ENCODE measurements at regions not wholly inside any gene's neighbourhood (a gene's known extent, or its start where the extent isn't known, plus 50 kb on each side); places are given as distances from the start of the nearest gene placed in this dataset.
"Not testable (repeated sequence)": the region's sequence is repeated elsewhere in the genome, so short reads cannot be mapped to it uniquely, and the experiment has no call there.

DNA sequence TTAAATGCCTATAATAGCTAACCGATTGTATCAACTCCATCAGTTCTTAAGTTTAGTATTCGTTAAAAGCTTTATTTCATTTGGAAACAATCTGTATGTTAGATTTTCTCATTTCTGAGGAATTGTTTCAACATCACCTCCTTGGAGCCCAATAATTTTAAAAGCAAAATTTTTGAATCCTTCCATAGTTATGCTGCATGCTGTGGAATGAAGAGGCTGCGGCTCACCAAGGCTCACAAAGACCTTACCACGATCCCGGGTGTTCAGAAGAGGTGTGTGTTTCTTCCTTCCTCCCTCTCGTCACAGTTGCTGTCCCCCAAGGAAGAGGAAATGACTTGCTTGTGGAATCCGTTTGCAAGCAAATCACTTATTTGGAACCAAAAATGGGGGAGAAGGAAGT is 143.8 kb downstream of the FGF1 start:
- Mint-ChIP-seq H3K27ac (no peak overlapping the region), H3K4me1 (ENCODE audit: low read depth) (no peaks in the 10 kb centered on the region), H3K9me3 (no peaks in the 10 kb centered on the region), H3K36me3 (ENCODE audit: low read depth) (no peaks in the 10 kb centered on the region), H3K27me3 (ENCODE audit: low read depth) (peaks cover 11% of the 10 kb centered on the region), H3K4me3 (no peak overlapping the region)
- DNase-seq (ENCODE audit: low spot score) = no peak

DNA sequence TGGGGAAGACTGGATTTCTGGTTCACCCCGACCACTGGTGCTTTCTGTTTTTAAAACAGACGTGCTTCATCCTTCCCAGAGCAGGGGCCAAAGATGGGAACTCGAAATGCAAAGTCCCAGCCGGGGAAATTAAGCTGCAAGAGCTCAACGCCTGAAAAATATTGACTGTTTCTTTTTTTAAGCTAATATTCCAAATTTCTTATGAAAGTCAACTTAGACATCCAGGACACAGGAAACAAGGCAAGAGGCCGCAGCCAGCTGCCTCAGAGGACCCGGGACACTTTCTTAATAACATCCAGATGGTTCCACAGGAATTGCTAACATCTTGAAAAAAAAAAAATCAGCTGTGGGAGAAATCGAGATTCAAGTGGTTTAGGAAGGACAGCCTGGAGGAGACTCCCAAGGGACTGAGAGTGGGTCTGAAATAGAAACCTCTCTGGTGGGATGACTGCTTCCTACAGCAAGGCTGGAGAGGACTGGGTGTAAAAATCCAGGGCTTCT is 144.9 kb downstream of the FGF1 start:
- H3K4me3 Mint-ChIP-seq = no peak overlapping the region
- no peak overlapping the region for H3K27ac Mint-ChIP-seq
- no peaks in the 10 kb centered on the region for H3K36me3 Mint-ChIP-seq (ENCODE audit: low read depth)
- H3K27me3 Mint-ChIP-seq (ENCODE audit: low read depth) = peaks cover 11% of the 10 kb centered on the region
- no peaks in the 10 kb centered on the region for H3K4me1 Mint-ChIP-seq (ENCODE audit: low read depth)
- no peak for DNase-seq (ENCODE audit: low spot score)
- no peaks in the 10 kb centered on the region for H3K9me3 Mint-ChIP-seq

DNA sequence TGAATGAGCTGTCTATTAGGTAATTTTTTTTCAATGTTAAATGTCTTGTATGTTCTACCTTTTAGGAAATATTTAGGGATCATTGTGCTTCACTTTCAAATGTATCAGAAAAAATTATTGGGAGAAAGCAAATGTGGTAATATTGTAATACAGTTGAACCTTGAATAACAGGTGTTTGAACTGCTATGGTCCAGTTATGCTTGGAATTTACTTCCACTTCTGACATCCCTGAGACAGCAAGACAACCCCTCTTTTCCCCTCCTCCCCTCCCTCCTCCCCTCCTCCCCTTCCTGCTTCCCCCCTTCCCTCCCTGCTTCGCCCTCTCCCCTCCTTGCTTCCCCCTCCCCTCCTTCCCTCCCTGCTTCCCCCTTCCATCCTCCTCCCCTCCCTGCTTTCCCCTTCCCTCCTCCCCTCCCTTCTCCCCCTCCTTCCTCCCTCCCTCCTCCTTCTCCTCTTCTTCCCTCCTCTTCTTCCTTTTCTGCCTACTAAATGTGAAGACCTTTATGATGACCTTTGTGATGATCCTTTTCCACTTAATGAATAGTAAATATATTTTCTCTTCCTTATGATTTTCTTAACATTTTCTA is 146.6 kb downstream of the FGF1 start:
- no peaks in the 10 kb centered on the region for H3K4me1 Mint-ChIP-seq (ENCODE audit: low read depth)
- no peaks in the 10 kb centered on the region for H3K36me3 Mint-ChIP-seq (ENCODE audit: low read depth)
- H3K27me3 Mint-ChIP-seq (ENCODE audit: low read depth) = peaks cover 8% of the 10 kb centered on the region
- no peak for DNase-seq (ENCODE audit: low spot score)
- peaks cover 7% of the 10 kb centered on the region for H3K9me3 Mint-ChIP-seq
- H3K27ac Mint-ChIP-seq = no peak overlapping the region
- no peak overlapping the region for H3K4me3 Mint-ChIP-seq

DNA sequence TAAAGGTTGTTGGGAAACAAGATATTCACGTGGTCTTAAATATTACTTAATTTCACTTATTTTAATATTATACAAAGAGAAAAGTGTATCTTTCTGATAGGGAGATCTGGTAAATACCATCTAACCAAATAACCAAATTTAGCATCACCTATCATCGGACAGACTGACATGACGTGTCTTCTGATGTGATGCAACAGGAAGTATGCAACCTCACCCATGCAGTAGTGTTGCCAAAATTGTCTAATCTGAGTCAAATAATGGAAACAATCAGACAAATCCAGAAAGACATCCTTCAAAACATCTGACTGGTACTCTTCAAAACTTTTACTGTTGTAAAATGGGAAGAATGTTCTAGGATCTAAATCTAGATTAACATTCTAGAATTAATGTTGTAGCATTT is 148.0 kb downstream of the FGF1 start:
- DNase-seq (ENCODE audit: low spot score) = no peak
- H3K36me3 Mint-ChIP-seq (ENCODE audit: low read depth) = no peaks in the 10 kb centered on the region
- H3K9me3 Mint-ChIP-seq = peaks cover 8% of the 10 kb centered on the region
- no peaks in the 10 kb centered on the region for H3K4me1 Mint-ChIP-seq (ENCODE audit: low read depth)
- peaks cover 8% of the 10 kb centered on the region for H3K27me3 Mint-ChIP-seq (ENCODE audit: low read depth)
- no peak overlapping the region for H3K4me3 Mint-ChIP-seq
- H3K27ac Mint-ChIP-seq = no peak overlapping the region

DNA sequence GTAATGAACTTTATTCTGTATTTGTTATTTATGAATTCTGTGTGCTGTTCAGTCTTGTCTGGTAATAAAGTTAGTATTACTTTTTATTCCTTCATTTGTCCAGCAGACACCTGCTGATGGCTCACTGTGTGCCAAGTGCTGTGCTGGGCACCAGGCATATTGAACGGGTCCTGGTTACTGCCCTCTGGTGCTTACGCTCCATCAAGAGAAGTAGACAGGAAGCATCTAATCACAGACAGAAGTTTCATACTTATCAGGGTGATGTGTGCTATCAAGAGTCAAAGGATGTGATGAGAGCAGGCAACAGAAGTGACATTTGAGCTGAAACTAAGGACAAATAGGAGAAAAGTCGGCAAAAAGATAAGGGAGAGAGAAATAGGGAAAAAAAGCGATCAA is 153.1 kb downstream of the FGF1 start:
- Mint-ChIP-seq H3K27ac (no peak overlapping the region), H3K9me3 (peaks cover 8% of the 10 kb centered on the region), H3K36me3 (ENCODE audit: low read depth) (no peaks in the 10 kb centered on the region), H3K27me3 (ENCODE audit: low read depth) (no peaks in the 10 kb centered on the region), H3K4me1 (ENCODE audit: low read depth) (no peaks in the 10 kb centered on the region), H3K4me3 (no peak overlapping the region)
- DNase-seq (ENCODE audit: low spot score) = no peak

DNA sequence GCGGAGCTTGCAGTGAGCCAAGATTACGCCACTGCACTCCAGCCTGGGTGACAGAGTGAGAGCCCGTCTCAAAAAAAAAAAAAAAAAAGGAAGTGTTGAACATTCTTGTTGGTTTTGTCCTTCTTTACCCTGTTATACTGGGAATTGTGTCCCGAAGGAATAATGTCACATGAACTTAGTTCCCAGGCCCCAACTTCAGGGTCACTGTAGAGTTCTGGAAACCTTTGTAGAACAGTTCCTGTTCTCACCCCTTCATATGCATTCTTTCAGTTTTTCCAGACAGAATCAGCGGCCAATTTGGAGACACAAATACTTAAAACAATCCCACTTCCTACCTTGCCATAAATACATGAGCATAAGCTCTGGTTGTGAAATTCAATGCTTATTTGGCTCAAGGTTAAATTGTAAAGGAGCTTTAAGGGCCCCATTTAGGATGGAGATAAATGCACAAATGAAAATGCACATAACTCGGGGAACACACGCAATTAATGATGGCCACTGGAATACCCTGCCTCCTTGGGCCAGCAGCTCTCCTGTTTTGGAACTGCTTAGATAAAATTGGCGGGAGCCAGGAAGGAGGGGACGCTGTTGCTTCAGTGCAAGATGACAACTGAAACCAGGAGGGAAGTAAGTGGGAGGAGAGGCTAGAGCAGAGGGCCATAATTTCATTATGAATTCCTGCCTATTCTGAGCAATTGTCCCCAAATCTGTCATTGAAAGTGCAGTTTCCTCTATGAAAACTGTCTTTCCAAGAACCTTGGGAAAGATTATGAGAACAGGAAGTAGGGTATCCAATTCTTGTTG is 153.7 kb downstream of the FGF1 start:
- Mint-ChIP-seq H3K27ac (no peak overlapping the region), H3K36me3 (ENCODE audit: low read depth) (no peaks in the 10 kb centered on the region), H3K4me3 (no peak overlapping the region), H3K9me3 (peaks cover 8% of the 10 kb centered on the region), H3K27me3 (ENCODE audit: low read depth) (peaks cover 2% of the 10 kb centered on the region), H3K4me1 (ENCODE audit: low read depth) (peaks cover 2% of the 10 kb centered on the region)
- no peak for DNase-seq (ENCODE audit: low spot score)

DNA sequence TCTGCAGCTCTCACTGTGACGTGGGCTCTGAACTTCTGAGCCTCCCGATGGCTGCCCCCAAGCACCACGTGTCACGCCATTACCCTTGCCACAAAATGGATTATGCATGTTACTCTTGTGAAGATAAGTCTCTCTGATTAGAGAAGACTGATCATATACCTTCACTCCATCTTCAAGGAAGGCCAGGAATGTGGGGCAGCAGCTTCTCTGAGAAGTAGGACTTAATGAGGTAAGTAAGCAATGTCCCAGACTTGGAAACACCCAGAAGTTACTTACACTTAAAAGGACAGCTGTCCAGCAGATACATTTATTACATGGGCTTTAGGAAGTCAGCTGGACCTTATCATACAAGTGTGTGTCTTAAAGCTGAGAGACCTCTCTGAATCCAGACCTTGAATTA is 155.0 kb downstream of the FGF1 start:
- DNase-seq (ENCODE audit: low spot score) = no peak
- Mint-ChIP-seq H3K9me3 (peaks cover 8% of the 10 kb centered on the region), H3K36me3 (ENCODE audit: low read depth) (no peaks in the 10 kb centered on the region), H3K27me3 (ENCODE audit: low read depth) (peaks cover 3% of the 10 kb centered on the region), H3K27ac (no peak overlapping the region), H3K4me3 (no peak overlapping the region), H3K4me1 (ENCODE audit: low read depth) (peaks cover 2% of the 10 kb centered on the region)

DNA sequence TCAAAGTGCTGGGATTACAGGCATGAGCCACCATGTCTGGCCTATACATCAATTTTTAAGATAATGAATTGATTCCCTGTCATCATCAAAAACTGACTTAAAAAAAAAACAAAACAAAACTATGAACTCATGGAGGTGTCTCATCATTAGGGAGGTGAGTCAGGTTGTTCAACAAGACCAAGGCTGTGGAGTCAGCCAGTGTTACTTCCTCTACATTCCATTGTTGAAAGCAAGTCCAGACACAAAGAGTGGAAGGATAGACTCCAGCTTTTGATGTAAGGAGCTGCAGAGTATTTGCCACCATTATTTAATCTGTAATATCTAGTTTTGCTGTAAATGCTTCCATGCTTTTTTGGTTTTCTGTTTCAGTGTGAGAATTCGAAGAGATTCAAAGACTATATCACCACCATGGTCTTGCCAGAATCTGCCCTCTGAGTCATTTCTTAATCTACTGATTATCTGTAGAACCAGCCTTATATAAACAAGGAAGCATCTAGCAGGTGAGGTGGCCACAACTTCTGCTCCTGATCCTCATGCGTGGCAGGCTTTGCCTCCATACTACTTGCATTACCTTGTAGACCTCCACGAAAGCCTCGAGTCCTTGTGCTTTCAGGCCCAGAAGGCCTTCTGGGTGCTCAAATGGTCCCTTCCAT is 156.1 kb downstream of the FGF1 start:
- H3K4me3 Mint-ChIP-seq = no peak overlapping the region
- peaks cover 2% of the 10 kb centered on the region for H3K4me1 Mint-ChIP-seq (ENCODE audit: low read depth)
- DNase-seq (ENCODE audit: low spot score) = no peak
- no peaks in the 10 kb centered on the region for H3K36me3 Mint-ChIP-seq (ENCODE audit: low read depth)
- H3K27me3 Mint-ChIP-seq (ENCODE audit: low read depth) = peaks cover 3% of the 10 kb centered on the region
- H3K27ac Mint-ChIP-seq = no peak overlapping the region
- H3K9me3 Mint-ChIP-seq = peaks cover 6% of the 10 kb centered on the region

DNA sequence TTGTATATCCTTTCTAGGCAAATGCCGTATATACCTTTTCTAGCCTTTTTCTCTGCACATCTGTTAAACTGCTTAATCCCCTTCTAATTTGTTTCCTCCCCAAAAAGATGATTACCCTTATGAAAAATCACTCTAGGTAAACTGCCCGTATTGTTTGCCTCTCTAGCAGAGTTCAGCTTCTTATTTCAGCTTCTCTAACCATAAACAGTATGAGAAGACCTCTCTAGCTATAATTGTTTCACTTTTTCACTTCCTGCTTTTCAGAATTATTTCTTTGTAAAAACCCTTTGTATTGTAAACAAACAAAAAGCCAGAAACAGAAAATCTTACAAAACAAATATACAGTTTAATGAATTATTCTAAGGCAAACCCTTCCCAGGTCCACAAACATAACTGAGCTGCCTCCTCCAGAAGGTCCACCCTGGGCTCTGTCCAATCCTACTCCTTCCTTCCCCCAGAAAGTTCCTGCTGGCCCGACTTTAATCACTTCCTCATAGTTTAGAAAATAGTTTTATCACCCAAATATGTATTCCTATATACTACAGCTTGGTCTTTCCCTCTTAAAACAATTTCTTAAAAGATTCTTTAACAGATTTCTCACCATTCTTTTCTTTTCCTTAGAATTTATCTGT is 158.1 kb downstream of the FGF1 start:
- Mint-ChIP-seq H3K36me3 (ENCODE audit: low read depth) (no peaks in the 10 kb centered on the region), H3K4me3 (no peak overlapping the region), H3K27me3 (ENCODE audit: low read depth) (peaks cover 3% of the 10 kb centered on the region), H3K27ac (no peak overlapping the region), H3K9me3 (no peaks in the 10 kb centered on the region), H3K4me1 (ENCODE audit: low read depth) (peaks cover 2% of the 10 kb centered on the region)
- DNase-seq (ENCODE audit: low spot score) = no peak

DNA sequence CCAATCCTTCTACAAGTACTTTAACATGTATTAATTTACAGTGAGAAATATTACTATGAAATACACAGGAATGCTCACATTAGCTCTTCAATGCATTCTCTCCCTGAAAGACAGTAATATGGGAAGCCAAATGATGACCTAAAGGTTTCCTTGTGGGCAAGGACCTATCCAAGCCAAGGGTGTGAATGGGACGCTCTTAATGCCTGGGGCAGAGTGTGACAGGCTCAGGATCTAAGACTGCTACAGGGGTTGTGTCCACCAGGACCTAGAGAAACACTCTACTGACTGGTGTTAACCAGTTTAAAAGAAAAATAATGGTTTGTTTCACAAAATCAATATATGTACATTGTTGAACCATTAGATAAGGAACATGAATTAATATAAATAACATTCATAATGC is 158.7 kb downstream of the FGF1 start:
- no peaks in the 10 kb centered on the region for H3K9me3 Mint-ChIP-seq

DNA sequence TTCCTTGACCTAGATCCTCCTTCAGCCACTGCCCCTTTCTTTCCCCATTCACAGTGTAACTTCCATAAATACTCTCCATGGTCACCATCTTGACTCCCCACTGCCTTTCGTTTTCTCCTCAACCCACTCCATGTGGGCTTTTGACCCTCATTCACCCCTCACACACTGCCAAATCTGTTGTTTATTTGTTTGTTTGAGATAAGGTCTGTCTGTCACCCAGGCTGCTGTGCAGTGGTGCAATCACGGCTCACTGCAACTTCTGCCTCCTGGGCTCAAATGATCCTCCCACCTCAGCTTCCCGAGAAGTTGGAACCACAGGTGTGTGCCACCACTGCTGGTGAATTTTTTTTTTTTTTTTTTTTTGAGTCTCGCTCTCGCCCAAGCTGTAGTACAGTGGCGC is 162.9 kb downstream of the FGF1 start:
- peaks cover 2% of the 10 kb centered on the region for H3K4me1 Mint-ChIP-seq (ENCODE audit: low read depth)
- no peak overlapping the region for H3K4me3 Mint-ChIP-seq
- no peaks in the 10 kb centered on the region for H3K9me3 Mint-ChIP-seq
- no peaks in the 10 kb centered on the region for H3K36me3 Mint-ChIP-seq (ENCODE audit: low read depth)
- H3K27me3 Mint-ChIP-seq (ENCODE audit: low read depth) = peaks cover 6% of the 10 kb centered on the region
- H3K27ac Mint-ChIP-seq = no peak overlapping the region
- DNase-seq (ENCODE audit: low spot score) = no peak

More for the DNA sequence above, 158.7 kb downstream of the FGF1 start:
- H3K4me1 Mint-ChIP-seq (ENCODE audit: low read depth) = peaks cover 2% of the 10 kb centered on the region
- no peak overlapping the region for H3K4me3 Mint-ChIP-seq
- no peaks in the 10 kb centered on the region for H3K36me3 Mint-ChIP-seq (ENCODE audit: low read depth)
- H3K27ac Mint-ChIP-seq = no peak overlapping the region
- no peak for DNase-seq (ENCODE audit: low spot score)
- peaks cover 3% of the 10 kb centered on the region for H3K27me3 Mint-ChIP-seq (ENCODE audit: low read depth)

DNA sequence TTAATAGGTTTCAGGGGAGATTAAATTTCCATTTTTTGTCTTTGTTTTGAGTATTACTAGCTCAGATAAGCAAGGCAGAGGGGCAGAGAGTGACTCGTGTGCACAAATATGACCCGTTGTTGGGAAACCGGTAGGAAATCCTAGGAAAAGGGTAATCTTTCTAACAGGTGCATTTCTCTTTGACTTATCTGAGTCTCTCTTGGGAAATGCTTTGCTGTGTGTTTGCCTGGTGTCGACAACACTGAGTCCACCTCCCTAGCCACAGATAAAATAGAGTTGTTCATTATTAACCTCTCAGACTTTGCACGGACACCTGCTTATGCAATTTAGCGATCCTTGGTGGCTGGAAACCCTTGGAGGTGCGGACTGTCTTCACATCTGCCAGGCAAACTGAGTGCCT is 164.2 kb downstream of the FGF1 start:
- peaks cover 4% of the 10 kb centered on the region for H3K27me3 Mint-ChIP-seq (ENCODE audit: low read depth)
- H3K9me3 Mint-ChIP-seq = no peaks in the 10 kb centered on the region
- DNase-seq (ENCODE audit: low spot score) = no peak
- no peak overlapping the region for H3K27ac Mint-ChIP-seq
- no peaks in the 10 kb centered on the region for H3K36me3 Mint-ChIP-seq (ENCODE audit: low read depth)
- H3K4me3 Mint-ChIP-seq = no peak overlapping the region
- no peaks in the 10 kb centered on the region for H3K4me1 Mint-ChIP-seq (ENCODE audit: low read depth)

DNA sequence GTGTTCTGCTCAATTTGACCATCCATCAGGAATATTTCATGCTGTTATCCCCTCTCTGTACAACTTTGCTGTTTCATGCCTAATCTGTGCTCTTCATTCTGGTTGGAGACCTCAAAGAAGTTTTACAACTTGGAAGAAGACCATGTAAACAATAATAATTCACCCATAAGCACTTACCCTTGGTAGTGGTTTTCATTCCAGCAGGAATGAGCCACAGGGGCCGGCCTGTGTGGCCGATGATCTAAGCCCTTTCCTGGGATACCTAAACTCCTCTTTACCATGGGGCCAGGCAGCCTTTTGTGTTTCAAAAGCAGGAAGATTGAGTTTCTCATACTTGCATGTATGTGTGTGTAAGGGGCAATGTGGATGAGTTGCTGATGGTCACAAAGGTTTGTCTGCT is 165.0 kb downstream of the FGF1 start:
- Mint-ChIP-seq H3K4me1 (ENCODE audit: low read depth) (no peaks in the 10 kb centered on the region), H3K4me3 (no peak overlapping the region), H3K27ac (no peak overlapping the region), H3K27me3 (ENCODE audit: low read depth) (peaks cover 4% of the 10 kb centered on the region), H3K36me3 (ENCODE audit: low read depth) (no peaks in the 10 kb centered on the region), H3K9me3 (no peaks in the 10 kb centered on the region)
- DNase-seq (ENCODE audit: low spot score) = no peak

DNA sequence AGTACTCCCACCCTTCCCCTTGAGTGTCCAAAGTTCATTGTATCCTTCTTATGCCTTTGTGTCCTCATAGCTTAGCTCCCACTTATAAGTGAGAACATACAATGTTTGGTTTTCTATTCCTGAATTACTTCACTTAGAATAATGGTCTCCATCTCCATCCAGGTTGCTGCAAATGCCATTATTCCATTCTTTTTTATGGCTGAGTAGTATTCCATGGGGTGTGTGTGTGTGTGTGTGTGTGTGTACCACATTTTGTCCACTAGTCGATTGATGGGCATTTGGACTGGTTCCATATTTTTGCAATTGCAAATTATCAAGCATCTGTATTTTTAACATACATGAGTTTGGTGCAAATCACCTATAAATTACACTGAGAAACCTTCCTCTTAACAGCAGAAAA is 166.0 kb downstream of the FGF1 start:
- DNase-seq (ENCODE audit: low spot score); H3K27me3 Mint-ChIP-seq (ENCODE audit: low read depth); H3K9me3 Mint-ChIP-seq; H3K27ac Mint-ChIP-seq; H3K4me1 Mint-ChIP-seq (ENCODE audit: low read depth); H3K4me3 Mint-ChIP-seq; H3K36me3 Mint-ChIP-seq (ENCODE audit: low read depth): not testable (repeated sequence)

Measured in T-helper 2 cell treated with Interferon-gamma antibody and Interleukin-4, amounts not matched to agents 5 μg/mL and 100 μg/mL, for 36 hours (primary cell).